ENCODE measurements at regions not wholly inside any gene's neighbourhood (a gene's known extent, or its start where the extent isn't known, plus 50 kb on each side); places are given as distances from the start of the nearest gene placed in this dataset.

DNA sequence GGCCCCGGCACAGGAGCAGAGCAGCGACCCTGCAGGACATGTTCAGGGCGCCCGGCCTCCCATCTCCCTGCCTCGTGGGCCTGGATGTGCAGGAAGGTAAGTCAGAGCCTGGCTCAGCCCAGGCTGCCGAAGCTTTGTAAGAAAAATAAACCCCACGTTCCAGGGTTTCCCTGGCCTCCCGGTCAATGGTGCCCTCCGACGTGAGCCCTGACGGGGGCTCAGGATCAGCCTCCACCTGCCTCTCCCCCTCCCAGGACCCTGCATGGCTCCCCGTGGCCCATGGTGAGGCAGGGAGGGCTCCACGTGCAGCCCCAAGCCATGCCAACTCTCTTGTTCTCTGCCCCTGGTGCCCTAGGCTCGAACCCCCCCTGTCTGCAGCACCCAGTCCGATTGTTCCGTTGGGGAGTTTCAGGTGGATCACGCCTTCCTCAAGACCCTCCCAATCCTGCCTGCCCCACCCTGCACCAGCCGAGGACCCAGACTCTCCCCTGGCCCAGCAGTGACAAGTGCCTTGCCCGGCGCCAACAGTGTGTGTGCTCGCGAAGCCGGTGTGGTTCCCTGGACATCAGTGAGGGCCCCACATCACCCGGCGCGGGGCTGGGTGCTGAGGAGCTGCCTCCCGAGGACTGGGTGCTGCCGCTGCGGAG, 73.2 kb downstream of the PDGFA start:
- no peak for TF ChIP-seq SP2 (tag by site-specific recombination; IDR thresholded peaks at IDR 0.05)
- TF ChIP-seq, protein P1, sequence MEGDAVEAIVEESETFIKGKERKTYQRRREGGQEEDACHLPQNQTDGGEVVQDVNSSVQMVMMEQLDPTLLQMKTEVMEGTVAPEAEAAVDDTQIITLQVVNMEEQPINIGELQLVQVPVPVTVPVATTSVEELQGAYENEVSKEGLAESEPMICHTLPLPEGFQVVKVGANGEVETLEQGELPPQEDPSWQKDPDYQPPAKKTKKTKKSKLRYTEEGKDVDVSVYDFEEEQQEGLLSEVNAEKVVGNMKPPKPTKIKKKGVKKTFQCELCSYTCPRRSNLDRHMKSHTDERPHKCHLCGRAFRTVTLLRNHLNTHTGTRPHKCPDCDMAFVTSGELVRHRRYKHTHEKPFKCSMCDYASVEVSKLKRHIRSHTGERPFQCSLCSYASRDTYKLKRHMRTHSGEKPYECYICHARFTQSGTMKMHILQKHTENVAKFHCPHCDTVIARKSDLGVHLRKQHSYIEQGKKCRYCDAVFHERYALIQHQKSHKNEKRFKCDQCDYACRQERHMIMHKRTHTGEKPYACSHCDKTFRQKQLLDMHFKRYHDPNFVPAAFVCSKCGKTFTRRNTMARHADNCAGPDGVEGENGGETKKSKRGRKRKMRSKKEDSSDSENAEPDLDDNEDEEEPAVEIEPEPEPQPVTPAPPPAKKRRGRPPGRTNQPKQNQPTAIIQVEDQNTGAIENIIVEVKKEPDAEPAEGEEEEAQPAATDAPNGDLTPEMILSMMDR (tag by site-specific recombination; IDR thresholded peaks at IDR 0.05): no peak
- TF ChIP-seq, protein P2, sequence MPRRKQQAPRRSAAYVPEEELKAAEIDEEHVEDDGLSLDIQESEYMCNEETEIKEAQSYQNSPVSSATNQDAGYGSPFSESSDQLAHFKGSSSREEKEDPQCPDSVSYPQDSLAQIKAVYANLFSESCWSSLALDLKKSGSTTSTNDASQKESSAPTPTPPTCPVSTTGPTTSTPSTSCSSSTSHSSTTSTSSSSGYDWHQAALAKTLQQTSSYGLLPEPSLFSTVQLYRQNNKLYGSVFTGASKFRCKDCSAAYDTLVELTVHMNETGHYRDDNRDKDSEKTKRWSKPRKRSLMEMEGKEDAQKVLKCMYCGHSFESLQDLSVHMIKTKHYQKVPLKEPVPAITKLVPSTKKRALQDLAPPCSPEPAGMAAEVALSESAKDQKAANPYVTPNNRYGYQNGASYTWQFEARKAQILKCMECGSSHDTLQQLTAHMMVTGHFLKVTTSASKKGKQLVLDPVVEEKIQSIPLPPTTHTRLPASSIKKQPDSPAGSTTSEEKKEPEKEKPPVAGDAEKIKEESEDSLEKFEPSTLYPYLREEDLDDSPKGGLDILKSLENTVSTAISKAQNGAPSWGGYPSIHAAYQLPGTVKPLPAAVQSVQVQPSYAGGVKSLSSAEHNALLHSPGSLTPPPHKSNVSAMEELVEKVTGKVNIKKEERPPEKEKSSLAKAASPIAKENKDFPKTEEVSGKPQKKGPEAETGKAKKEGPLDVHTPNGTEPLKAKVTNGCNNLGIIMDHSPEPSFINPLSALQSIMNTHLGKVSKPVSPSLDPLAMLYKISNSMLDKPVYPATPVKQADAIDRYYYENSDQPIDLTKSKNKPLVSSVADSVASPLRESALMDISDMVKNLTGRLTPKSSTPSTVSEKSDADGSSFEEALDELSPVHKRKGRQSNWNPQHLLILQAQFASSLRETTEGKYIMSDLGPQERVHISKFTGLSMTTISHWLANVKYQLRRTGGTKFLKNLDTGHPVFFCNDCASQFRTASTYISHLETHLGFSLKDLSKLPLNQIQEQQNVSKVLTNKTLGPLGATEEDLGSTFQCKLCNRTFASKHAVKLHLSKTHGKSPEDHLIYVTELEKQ (tag by site-specific recombination; IDR thresholded peaks at IDR 0.05; ENCODE audit: borderline replicate concordance): no peak
- no peak for TF ChIP-seq KLF9 (tag by site-specific recombination; IDR thresholded peaks at IDR 0.05; ENCODE audit: low read depth)
- TF ChIP-seq HOXD13 (CRISPR knock-in tag; IDR thresholded peaks at IDR 0.05; ENCODE audit: borderline replicate concordance): no peak
- no peak for TF ChIP-seq ZNF140 (tag by site-specific recombination; IDR thresholded peaks at IDR 0.05)
- no peak for TF ChIP-seq ZNF585B (tag by site-specific recombination; IDR thresholded peaks at IDR 0.05)
- TF ChIP-seq ATF2 (tag by site-specific recombination; IDR thresholded peaks at IDR 0.05; ENCODE audit: low read depth): no peak
- TF ChIP-seq ZNF132 (tag by site-specific recombination; IDR thresholded peaks at IDR 0.05; ENCODE audit: borderline replicate concordance): no peak
- no peak for TF ChIP-seq ZNF561 (tag by site-specific recombination; IDR thresholded peaks at IDR 0.05; ENCODE audit: borderline replicate concordance)
- TF ChIP-seq, protein P3, sequence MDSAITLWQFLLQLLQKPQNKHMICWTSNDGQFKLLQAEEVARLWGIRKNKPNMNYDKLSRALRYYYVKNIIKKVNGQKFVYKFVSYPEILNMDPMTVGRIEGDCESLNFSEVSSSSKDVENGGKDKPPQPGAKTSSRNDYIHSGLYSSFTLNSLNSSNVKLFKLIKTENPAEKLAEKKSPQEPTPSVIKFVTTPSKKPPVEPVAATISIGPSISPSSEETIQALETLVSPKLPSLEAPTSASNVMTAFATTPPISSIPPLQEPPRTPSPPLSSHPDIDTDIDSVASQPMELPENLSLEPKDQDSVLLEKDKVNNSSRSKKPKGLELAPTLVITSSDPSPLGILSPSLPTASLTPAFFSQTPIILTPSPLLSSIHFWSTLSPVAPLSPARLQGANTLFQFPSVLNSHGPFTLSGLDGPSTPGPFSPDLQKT (IDR thresholded peaks at IDR 0.05; ENCODE audit: borderline replicate concordance, low read depth, low read length): no peak

Data from HEK293 (cell line).